ENCODE measurements at regions not wholly inside any gene's neighbourhood (a gene's known extent, or its start where the extent isn't known, plus 50 kb on each side); places are given as distances from the start of the nearest gene placed in this dataset.
A peak's percentile ranks its signal among the peaks of the same experiment; 100 is the strongest.

GRCh38 chr4:60034361-60034760, 1165.8 kb upstream of the ADGRL3 start:
- DNase-seq (peak in 1 of 5 donors; percentile 1), FAIRE-seq (no peak)
- no peak overlapping the region for H3K9ac ChIP-seq (ENCODE audit: low read length in 3 of 3)
- H3K27ac ChIP-seq (ENCODE audit: low read depth in 2 of 2, low read length in 2 of 2): no peak overlapping the region
- no peaks in the 10 kb centered on the region for H3K9me3 ChIP-seq (ENCODE audit: control insufficient read depth in 2 of 3, insufficient read depth in 1 of 3, low read length in 3 of 3)
- H3K4me3 ChIP-seq (ENCODE audit: low read length in 3 of 3): no peak overlapping the region
- no peaks in the 10 kb centered on the region for H3K36me3 ChIP-seq (ENCODE audit: control insufficient read depth in 2 of 3, insufficient read depth in 3 of 3, low read length in 3 of 3)
- no peak for TF ChIP-seq CTCF (IDR thresholded peaks at IDR 0.05; ENCODE audit: borderline replicate concordance, extremely low read depth, insufficient read depth)
- H3K4me1 ChIP-seq (ENCODE audit: control insufficient read depth in 2 of 3, insufficient read depth in 2 of 3, low read depth in 1 of 3, low read length in 3 of 3): no peaks in the 10 kb centered on the region
- intact Hi-C loops (cut with DNase I): no loop called here
- H3K27me3 ChIP-seq (ENCODE audit: control insufficient read depth, insufficient read depth, low read length): no peaks in the 10 kb centered on the region

- Histone ChIP-seq H3K4me1 (ENCODE audit: control insufficient read depth in 2 of 3, insufficient read depth in 2 of 3, low read depth in 1 of 3, low read length in 3 of 3) (no peaks in the 10 kb centered on the region), H3K27me3 (ENCODE audit: control insufficient read depth, insufficient read depth, low read length) (no peaks in the 10 kb centered on the region), H3K9me3 (ENCODE audit: control insufficient read depth in 2 of 3, insufficient read depth in 1 of 3, low read length in 3 of 3) (no peaks in the 10 kb centered on the region), H3K4me3 (ENCODE audit: low read length in 3 of 3) (no peak overlapping the region), H3K9ac (ENCODE audit: low read length in 3 of 3) (no peak overlapping the region), H3K27ac (ENCODE audit: low read depth in 2 of 2, low read length in 2 of 2) (no peak overlapping the region), H3K36me3 (ENCODE audit: control insufficient read depth in 2 of 3, insufficient read depth in 3 of 3, low read length in 3 of 3) (no peaks in the 10 kb centered on the region)
- no peak for FAIRE-seq
- peak in 1 of 5 donors; percentile 15 for DNase-seq
- intact Hi-C loops (cut with DNase I): no loop called here
- no peak for TF ChIP-seq CTCF (IDR thresholded peaks at IDR 0.05; ENCODE audit: borderline replicate concordance, extremely low read depth, insufficient read depth)
Measured at GRCh38 chr4:60039908-60040307, 1160.2 kb upstream of the ADGRL3 start.

GRCh38 chr4:60042231-60042652, 1157.9 kb upstream of the ADGRL3 start:
- Histone ChIP-seq H3K9me3 (ENCODE audit: control insufficient read depth in 2 of 3, insufficient read depth in 1 of 3, low read length in 3 of 3) (no peaks in the 10 kb centered on the region), H3K4me1 (ENCODE audit: control insufficient read depth in 2 of 3, insufficient read depth in 2 of 3, low read depth in 1 of 3, low read length in 3 of 3) (no peaks in the 10 kb centered on the region), H3K4me3 (ENCODE audit: low read length in 3 of 3) (no peak overlapping the region), H3K9ac (ENCODE audit: low read length in 3 of 3) (no peak overlapping the region), H3K27ac (ENCODE audit: low read depth in 2 of 2, low read length in 2 of 2) (no peak overlapping the region), H3K36me3 (ENCODE audit: control insufficient read depth in 2 of 3, insufficient read depth in 3 of 3, low read length in 3 of 3) (no peaks in the 10 kb centered on the region), H3K27me3 (ENCODE audit: control insufficient read depth, insufficient read depth, low read length) (no peaks in the 10 kb centered on the region)
- no peak for FAIRE-seq
- DNase-seq: no peak
- intact Hi-C loops (cut with DNase I): no loop called here
- no peak for TF ChIP-seq CTCF (IDR thresholded peaks at IDR 0.05; ENCODE audit: borderline replicate concordance, extremely low read depth, insufficient read depth)

GRCh38 chr4:60042941-60043340, 1157.2 kb upstream of the ADGRL3 start:
- no peaks in the 10 kb centered on the region for H3K4me1 ChIP-seq (ENCODE audit: control insufficient read depth in 2 of 3, insufficient read depth in 2 of 3, low read depth in 1 of 3, low read length in 3 of 3)
- no peaks in the 10 kb centered on the region for H3K27me3 ChIP-seq (ENCODE audit: control insufficient read depth, insufficient read depth, low read length)
- TF ChIP-seq CTCF (IDR thresholded peaks at IDR 0.05; ENCODE audit: borderline replicate concordance, extremely low read depth, insufficient read depth): no peak
- no peak overlapping the region for H3K4me3 ChIP-seq (ENCODE audit: low read length in 3 of 3)
- no peaks in the 10 kb centered on the region for H3K36me3 ChIP-seq (ENCODE audit: control insufficient read depth in 2 of 3, insufficient read depth in 3 of 3, low read length in 3 of 3)
- FAIRE-seq (no peak), DNase-seq (no peak)
- no peak overlapping the region for H3K27ac ChIP-seq (ENCODE audit: low read depth in 2 of 2, low read length in 2 of 2)
- no peaks in the 10 kb centered on the region for H3K9me3 ChIP-seq (ENCODE audit: control insufficient read depth in 2 of 3, insufficient read depth in 1 of 3, low read length in 3 of 3)
- H3K9ac ChIP-seq (ENCODE audit: low read length in 3 of 3): no peak overlapping the region
- intact Hi-C loops (cut with DNase I): no loop called here
